Gastrocnemius medialis (tissue), 4 donors: ENCODE measurements at regions not wholly inside any gene's neighbourhood (a gene's known extent, or its start where the extent isn't known, plus 50 kb on each side); places are given as distances from the start of the nearest gene placed in this dataset.

Experiments used
- CTCF ChIP-seq, 5 experiments: fragments of 450-650 bp in 3 of 5; fragments of 200-600 bp in 2 of 5; sonication (generic) in 2 of 5; IDR thresholded peaks in 4 of 5; conservative IDR thresholded peaks in 1 of 5; 1 replicate in 4 of 5; 2 replicates in 1 of 5; pipeline ENCODE4 v1.5.1; 2016 to 2019; ENCODE audit warnings: antibody characterized with exemption in 5 of 5, mild to moderate bottlenecking in 3 of 5, moderate library complexity in 3 of 5
- POLR2A ChIP-seq, 2 donors: fragments of 450-650 bp; IDR thresholded peaks; one replicate each; pipeline ENCODE4 v1.6.1; 2017; ENCODE audit warnings: antibody characterized with exemption in 2 of 2, mild to moderate bottlenecking in 2 of 2, moderate library complexity in 2 of 2

GRCh38 chr15:35150361-35150760 is 65.3 kb upstream of the NANOGP8 start:
- no peak for TF ChIP-seq POLR2A (IDR thresholded peaks at IDR 0.05)
- no peak for TF ChIP-seq CTCF (IDR thresholded peaks at IDR 0.05 in 4 of 5, conservative IDR thresholded peaks at IDR 0.05 in 1 of 5)
